Keratinocyte (primary cell): ENCODE measurements at regions not wholly inside any gene's neighbourhood (a gene's known extent, or its start where the extent isn't known, plus 50 kb on each side); places are given as distances from the start of the nearest gene placed in this dataset.
A peak's percentile ranks its signal among the peaks of the same experiment; 100 is the strongest.

Source experiments
- DNase-seq: peaks from one replicate; pipeline ENCODE4 v3.0.0-alpha.2; 2011; ENCODE audit warnings: low read depth, missing footprints, low spot score
- FAIRE-seq: peaks from 2 replicates; lab custom pipeline; 2011; peaks lifted over from hg19 to GRCh38; lab: Jason Lieb, UNC
- H2AFZ ChIP-seq: 2 replicates; pipeline ENCODE4 v1.6.0; 2012; ENCODE audit warnings: low read length, control low read depth, inconsistent platforms; ENCODE audit not compliant: control insufficient read depth
- H3K27ac ChIP-seq: 2 replicates; pipeline ENCODE4 v1.5.1; 2011; ENCODE audit warnings: low read length; ENCODE audit not compliant: control insufficient read depth, insufficient read depth
- H3K27me3 ChIP-seq: 3 replicates; pipeline ENCODE4 v1.6.0; 2011; ENCODE audit warnings: low read length; ENCODE audit not compliant: control insufficient read depth, insufficient read depth; ENCODE audit errors: extremely low read depth
- H3K36me3 ChIP-seq, 2 experiments: 2 replicates in 1 of 2; 3 replicates in 1 of 2; pipeline ENCODE4 v1.5.1; 2011; ENCODE audit warnings: low read length in 2 of 2, mild to moderate bottlenecking in 1 of 2; ENCODE audit not compliant: control insufficient read depth in 2 of 2, insufficient read depth in 2 of 2; ENCODE audit errors: extremely low read depth in 1 of 2
- H3K4me1 ChIP-seq: 3 replicates; pipeline ENCODE4 v1.5.1; 2011; ENCODE audit warnings: low read length; ENCODE audit not compliant: control insufficient read depth, insufficient read depth; ENCODE audit errors: extremely low read depth
- H3K4me2 ChIP-seq: 3 replicates; pipeline ENCODE4 v1.6.0; 2011; ENCODE audit warnings: low read depth, low read length; ENCODE audit not compliant: control insufficient read depth, insufficient read depth; ENCODE audit errors: extremely low read depth
- H3K4me3 ChIP-seq, 3 experiments: fragments of 200-600 bp in 1 of 3; sonication (generic) in 1 of 3; 2 replicates in 2 of 3; 3 replicates in 1 of 3; pipeline ENCODE4 v1.5.1; 2011 to 2016; ENCODE audit warnings: low read length in 3 of 3, mild to moderate bottlenecking in 3 of 3, control low read depth in 2 of 3, inconsistent platforms in 1 of 3, low read depth in 1 of 3, mixed read lengths in 1 of 3, mixed run types in 1 of 3, moderate library complexity in 1 of 3; ENCODE audit not compliant: control insufficient read depth in 2 of 3, insufficient read depth in 2 of 3; ENCODE audit errors: extremely low read depth in 1 of 3
- H3K79me2 ChIP-seq: 2 replicates; pipeline ENCODE4 v1.6.0; 2012; ENCODE audit warnings: low read length; ENCODE audit not compliant: control insufficient read depth, insufficient read depth
- H3K9ac ChIP-seq: 3 replicates; pipeline ENCODE4 v1.6.0; 2011; ENCODE audit warnings: low read length; ENCODE audit not compliant: control insufficient read depth, insufficient read depth; ENCODE audit errors: extremely low read depth
- H3K9me1 ChIP-seq: 3 replicates; pipeline ENCODE4 v1.6.0; 2011; ENCODE audit warnings: low read length; ENCODE audit not compliant: control insufficient read depth, insufficient read depth; ENCODE audit errors: extremely low read depth
- H3K9me3 ChIP-seq: 2 replicates; pipeline ENCODE4 v1.5.1; 2012; ENCODE audit warnings: low read depth, low read length; ENCODE audit not compliant: control insufficient read depth
- H4K20me1 ChIP-seq: 3 replicates; pipeline ENCODE4 v1.6.0; 2011; ENCODE audit warnings: low read length; ENCODE audit not compliant: control insufficient read depth, insufficient read depth; ENCODE audit errors: extremely low read depth
- CTCF ChIP-seq, 3 experiments: IDR thresholded peaks in 1 of 3; conservative IDR thresholded peaks in 1 of 3; optimal IDR thresholded peaks in 1 of 3; 2 replicates in 2 of 3; 3 replicates in 1 of 3; pipeline versions ENCODE3 to v1.5.1; 2011; ENCODE audit warnings: low read length in 3 of 3, mild to moderate bottlenecking in 3 of 3, moderate library complexity in 2 of 3, control low read depth in 1 of 3, inconsistent platforms in 1 of 3; ENCODE audit not compliant: insufficient read depth in 2 of 3; ENCODE audit errors: extremely low read depth in 1 of 3
- EZH2 ChIP-seq: IDR thresholded peaks from one replicate; pipeline ENCODE4 v1.6.1; 2012; ENCODE audit warnings: inconsistent platforms, mild to moderate bottlenecking, low read length, moderate library complexity
- dilution Hi-C: fragments of 300-500 bp; cut with MboI; formaldehyde crosslinking; loops from one replicate; pipeline ENCODE4 v1.7.0; 2020; ENCODE audit warnings: low sequenced_read_pairs; ENCODE audit not compliant: extremely low pct_ligation_motif_present

GRCh38 chr18:22871809-22872525, 61.2 kb upstream of the RBBP8 start:
- H3K9me3 ChIP-seq: no peaks in the 10 kb centered on the region
- H3K4me3 ChIP-seq: no peak overlapping the region
- FAIRE-seq: peak; percentile 64
- TF ChIP-seq CTCF (optimal IDR thresholded peaks at IDR 0.05 in 1 of 3, IDR thresholded peaks at IDR 0.05 in 1 of 3, conservative IDR thresholded peaks at IDR 0.05 in 1 of 3; ENCODE audit: extremely low read depth in 1 of 3, insufficient read depth in 2 of 3, low read length in 3 of 3) (no peak), EZH2 (no peak)
- peaks cover 27% of the 10 kb centered on the region for H3K4me1 ChIP-seq
- H3K27me3 ChIP-seq: no peaks in the 10 kb centered on the region
- no peak overlapping the region for H3K9ac ChIP-seq
- H2AFZ ChIP-seq: peak overlapping the region; percentile 95
- H3K36me3 ChIP-seq: no peaks in the 10 kb centered on the region
- DNase-seq: no peak
- H3K4me2 ChIP-seq: peak overlapping the region; percentile 12
- H4K20me1 ChIP-seq: no peaks in the 10 kb centered on the region
- no peaks in the 10 kb centered on the region for H3K9me1 ChIP-seq
- no peaks in the 10 kb centered on the region for H3K79me2 ChIP-seq
- no peak overlapping the region for H3K27ac ChIP-seq
- dilution Hi-C loops: no loop called here

- TF ChIP-seq CTCF (optimal IDR thresholded peaks at IDR 0.05 in 1 of 3, IDR thresholded peaks at IDR 0.05 in 1 of 3, conservative IDR thresholded peaks at IDR 0.05 in 1 of 3; ENCODE audit: extremely low read depth in 1 of 3, insufficient read depth in 2 of 3, low read length in 3 of 3) (no peak), EZH2 (no peak)
- Histone ChIP-seq H3K9me3 (no peaks in the 10 kb centered on the region), H3K79me2 (no peaks in the 10 kb centered on the region), H3K27me3 (no peaks in the 10 kb centered on the region), H2AFZ (peak overlapping the region; percentile 95), H3K36me3 (no peaks in the 10 kb centered on the region), H4K20me1 (no peaks in the 10 kb centered on the region), H3K9ac (no peak overlapping the region), H3K4me2 (peak overlapping the region; percentile 83), H3K27ac (no peak overlapping the region), H3K4me3 (peak overlapping the region in 2 of 3 experiments; percentile 11 to 24), H3K4me1 (peaks cover 25% of the 10 kb centered on the region), H3K9me1 (no peaks in the 10 kb centered on the region)
- no peak for DNase-seq
- dilution Hi-C loops: no loop called here
- FAIRE-seq: peak; percentile 80
These were observed 60.1 kb upstream of the RBBP8 start for GRCh38 chr18:22872900-22873537.
